Smooth muscle cell (in vitro differentiated cells): ENCODE measurements at regions not wholly inside any gene's neighbourhood (a gene's known extent, or its start where the extent isn't known, plus 50 kb on each side); places are given as distances from the start of the nearest gene placed in this dataset.
"Not testable (repeated sequence)": the region's sequence is repeated elsewhere in the genome, so short reads cannot be mapped to it uniquely, and the experiment has no call there.

Source experiments
- DNase-seq: peaks from one replicate; lab custom pipeline; 2025; ENCODE audit not compliant: unreplicated experiment; lab: John Stamatoyannopoulos, UW
- H2AFZ ChIP-seq: fragments of 200-600 bp; sonication (generic); 2 replicates; pipeline ENCODE4 v1.6.0; 2016; ENCODE audit warnings: antibody characterized with exemption, low read depth, mild to moderate bottlenecking
- H3F3A ChIP-seq: fragments of 200-600 bp; sonication (generic); 2 replicates; pipeline ENCODE4 v1.6.0; 2017; ENCODE audit warnings: antibody characterized with exemption, low read depth
- H3K27ac ChIP-seq: fragments of 200-600 bp; sonication (generic); 2 replicates; pipeline ENCODE4 v1.5.1; 2016; ENCODE audit warnings: low read depth, mild to moderate bottlenecking
- H3K27me3 ChIP-seq: fragments of 200-600 bp; sonication (generic); 2 replicates; pipeline ENCODE4 v1.6.1; 2016; ENCODE audit warnings: low read depth, mild to moderate bottlenecking
- H3K36me3 ChIP-seq: fragments of 200-600 bp; sonication (generic); 2 replicates; pipeline ENCODE4 v1.5.1; 2016; ENCODE audit warnings: low read depth
- H3K4me1 ChIP-seq: fragments of 200-600 bp; sonication (generic); 2 replicates; pipeline ENCODE4 v1.5.1; 2016; ENCODE audit warnings: low read depth
- H3K4me2 ChIP-seq: fragments of 200-600 bp; sonication (generic); 2 replicates; pipeline ENCODE4 v1.6.0; 2016; ENCODE audit warnings: mild to moderate bottlenecking
- H3K4me3 ChIP-seq: fragments of 200-600 bp; sonication (generic); 2 replicates; pipeline ENCODE4 v1.5.1; 2016; ENCODE audit warnings: mild to moderate bottlenecking
- H3K79me2 ChIP-seq: fragments of 200-600 bp; sonication (generic); 2 replicates; pipeline ENCODE4 v1.6.0; 2016; ENCODE audit warnings: low read depth, mild to moderate bottlenecking
- H3K9ac ChIP-seq: fragments of 200-600 bp; sonication (generic); 2 replicates; pipeline ENCODE4 v1.6.0; 2016; ENCODE audit warnings: low read depth
- H3K9me3 ChIP-seq: fragments of 200-600 bp; sonication (generic); replicated peaks from 2 replicates; pipeline ENCODE4 v1.5.1; 2016; ENCODE audit warnings: low read depth
- H4K20me1 ChIP-seq: fragments of 200-600 bp; sonication (generic); 2 replicates; pipeline ENCODE4 v1.6.0; 2016; ENCODE audit warnings: low read depth
- WGBS: methylation state at CpG from one replicate; pipeline ENCODE4 v1.1.7; 2016; ENCODE audit warnings: low lambda C conversion rate; 5-methylcytosine and 5-hydroxymethylcytosine counted together
- TF ChIP-seq, protein P1 (sequence below): fragments of 200-600 bp; sonication (generic); IDR thresholded peaks from 2 replicates; pipeline ENCODE4 v1.5.1; 2017; ENCODE audit warnings: borderline replicate concordance, mild to moderate bottlenecking, antibody characterized with exemption; ENCODE audit not compliant: insufficient read depth, poor library complexity, severe bottlenecking

- TF ChIP-seq, protein P1, sequence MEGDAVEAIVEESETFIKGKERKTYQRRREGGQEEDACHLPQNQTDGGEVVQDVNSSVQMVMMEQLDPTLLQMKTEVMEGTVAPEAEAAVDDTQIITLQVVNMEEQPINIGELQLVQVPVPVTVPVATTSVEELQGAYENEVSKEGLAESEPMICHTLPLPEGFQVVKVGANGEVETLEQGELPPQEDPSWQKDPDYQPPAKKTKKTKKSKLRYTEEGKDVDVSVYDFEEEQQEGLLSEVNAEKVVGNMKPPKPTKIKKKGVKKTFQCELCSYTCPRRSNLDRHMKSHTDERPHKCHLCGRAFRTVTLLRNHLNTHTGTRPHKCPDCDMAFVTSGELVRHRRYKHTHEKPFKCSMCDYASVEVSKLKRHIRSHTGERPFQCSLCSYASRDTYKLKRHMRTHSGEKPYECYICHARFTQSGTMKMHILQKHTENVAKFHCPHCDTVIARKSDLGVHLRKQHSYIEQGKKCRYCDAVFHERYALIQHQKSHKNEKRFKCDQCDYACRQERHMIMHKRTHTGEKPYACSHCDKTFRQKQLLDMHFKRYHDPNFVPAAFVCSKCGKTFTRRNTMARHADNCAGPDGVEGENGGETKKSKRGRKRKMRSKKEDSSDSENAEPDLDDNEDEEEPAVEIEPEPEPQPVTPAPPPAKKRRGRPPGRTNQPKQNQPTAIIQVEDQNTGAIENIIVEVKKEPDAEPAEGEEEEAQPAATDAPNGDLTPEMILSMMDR, result no peak
- no peak overlapping the region for H3K9ac ChIP-seq
- no peak for DNase-seq
- no peak overlapping the region for H3K4me2 ChIP-seq
- no peaks in the 10 kb centered on the region for H3K36me3 ChIP-seq
- no peaks in the 10 kb centered on the region for H3K4me1 ChIP-seq
- 56% methylated on average over 2 of the region's 2 CpGs for WGBS
- no peak overlapping the region for H2AFZ ChIP-seq
- H3F3A ChIP-seq, result no peaks in the 10 kb centered on the region
- no peak overlapping the region for H3K27ac ChIP-seq
- H3K9me3 ChIP-seq, result no peaks in the 10 kb centered on the region
- H3K79me2 ChIP-seq, result no peaks in the 10 kb centered on the region
- no peaks in the 10 kb centered on the region for H3K27me3 ChIP-seq
- H3K4me3 ChIP-seq, result no peak overlapping the region
- no peaks in the 10 kb centered on the region for H4K20me1 ChIP-seq
Observed at GRCh38 chr2:192700934-192701333, 506.2 kb upstream of the TMEFF2 start.

GRCh38 chr2:192697880-192698279 lies 503.1 kb upstream of the TMEFF2 start:
- no peak overlapping the region for H3K4me2 ChIP-seq
- H3K27me3 ChIP-seq, result no peaks in the 10 kb centered on the region
- no peaks in the 10 kb centered on the region for H4K20me1 ChIP-seq
- no peak overlapping the region for H2AFZ ChIP-seq
- H3K4me3 ChIP-seq, result no peak overlapping the region
- no peak for DNase-seq
- H3K9me3 ChIP-seq, result no peaks in the 10 kb centered on the region
- no peaks in the 10 kb centered on the region for H3K4me1 ChIP-seq
- H3F3A ChIP-seq, result no peaks in the 10 kb centered on the region
- TF ChIP-seq, protein P1, result no peak
- 90% methylated on average over 5 of the region's 5 CpGs for WGBS
- no peak overlapping the region for H3K9ac ChIP-seq
- H3K79me2 ChIP-seq, result no peaks in the 10 kb centered on the region
- no peaks in the 10 kb centered on the region for H3K36me3 ChIP-seq
- no peak overlapping the region for H3K27ac ChIP-seq

DNA sequence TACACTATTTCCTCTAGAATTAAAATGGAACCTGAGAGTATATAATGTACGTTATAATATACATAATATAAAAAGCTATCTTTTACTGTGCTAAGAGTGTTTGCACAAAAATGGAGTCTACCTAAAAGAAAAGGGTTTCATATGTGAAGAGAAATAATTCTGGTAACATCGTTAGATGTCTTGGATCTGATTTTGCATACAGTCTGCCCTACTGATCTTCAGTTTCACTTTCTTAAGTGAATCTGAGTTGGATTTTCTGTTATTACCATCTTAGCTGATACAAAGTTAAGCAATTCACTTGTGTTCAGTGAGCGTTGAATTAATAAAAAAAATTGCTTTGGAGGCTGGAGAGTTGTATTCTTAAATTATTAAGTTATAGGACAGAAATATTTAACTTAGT lies 502.1 kb upstream of the TMEFF2 start:
- Histone ChIP-seq H3F3A (no peaks in the 10 kb centered on the region), H3K9ac (no peak overlapping the region), H3K79me2 (no peaks in the 10 kb centered on the region), H3K9me3 (no peaks in the 10 kb centered on the region), H3K4me3 (no peak overlapping the region), H3K36me3 (no peaks in the 10 kb centered on the region), H2AFZ (no peak overlapping the region), H3K4me2 (no peak overlapping the region), H4K20me1 (no peaks in the 10 kb centered on the region), H3K4me1 (no peaks in the 10 kb centered on the region), H3K27ac (no peak overlapping the region), H3K27me3 (no peaks in the 10 kb centered on the region)
- DNase-seq, result no peak
- TF ChIP-seq, protein P1, result no peak
- WGBS, result 89% methylated on average over 3 of the region's 3 CpGs

DNA sequence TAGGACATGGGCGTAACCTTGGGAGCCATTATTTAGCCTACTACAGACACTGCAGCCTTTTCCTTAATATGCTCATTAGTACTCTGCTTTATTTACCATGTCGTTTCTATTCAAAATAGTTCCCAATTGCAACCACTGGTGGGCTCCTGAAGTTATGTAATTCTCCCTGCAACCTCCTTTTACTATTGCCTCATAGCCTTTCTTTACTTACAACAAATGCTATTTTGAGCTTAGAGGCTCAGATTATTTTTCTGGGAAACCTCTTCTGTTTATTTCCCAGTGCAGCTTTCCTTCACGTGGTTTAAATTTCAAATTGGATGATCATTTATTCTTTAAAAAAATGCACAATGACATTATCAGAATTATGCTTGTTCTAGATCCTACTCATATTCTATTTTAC lies 492.3 kb upstream of the TMEFF2 start:
- H2AFZ ChIP-seq, result no peak overlapping the region
- no peaks in the 10 kb centered on the region for H4K20me1 ChIP-seq
- H3K4me2 ChIP-seq, result no peak overlapping the region
- no peak overlapping the region for H3K4me3 ChIP-seq
- no peaks in the 10 kb centered on the region for H3K4me1 ChIP-seq
- no peak overlapping the region for H3K27ac ChIP-seq
- H3K9ac ChIP-seq, result no peak overlapping the region
- TF ChIP-seq, protein P1, result no peak
- no peaks in the 10 kb centered on the region for H3K9me3 ChIP-seq
- no peaks in the 10 kb centered on the region for H3K79me2 ChIP-seq
- no peaks in the 10 kb centered on the region for H3K27me3 ChIP-seq
- no peaks in the 10 kb centered on the region for H3F3A ChIP-seq
- 79% methylated on average over 3 of the region's 3 CpGs for WGBS
- DNase-seq, result no peak
- H3K36me3 ChIP-seq, result no peaks in the 10 kb centered on the region

DNA sequence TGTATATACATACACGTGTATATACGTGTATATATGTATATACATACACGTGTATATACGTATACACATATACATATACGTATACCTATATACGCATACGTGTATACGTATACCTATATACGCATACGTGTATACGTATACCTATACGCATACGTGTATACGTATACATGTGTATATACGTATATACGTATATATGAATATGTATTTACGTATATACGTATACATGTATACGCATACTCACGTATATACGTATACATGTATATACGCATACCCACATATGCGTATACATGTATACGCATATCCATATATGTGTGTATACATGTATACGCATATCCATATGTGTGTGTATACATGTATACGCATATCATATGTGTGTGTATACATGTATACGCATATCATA lies 487.8 kb upstream of the TMEFF2 start:
- H3K4me1 ChIP-seq, H3K9me3 ChIP-seq, H3K4me2 ChIP-seq, H2AFZ ChIP-seq, H3K27ac ChIP-seq, H3K4me3 ChIP-seq, H4K20me1 ChIP-seq, H3K27me3 ChIP-seq, H3K36me3 ChIP-seq, DNase-seq, H3F3A ChIP-seq, H3K79me2 ChIP-seq, H3K9ac ChIP-seq: not testable (repeated sequence)
- WGBS, result 98% methylated on average over 16 of the region's 27 CpGs
